ENCODE measurements at regions not wholly inside any gene's neighbourhood (a gene's known extent, or its start where the extent isn't known, plus 50 kb on each side); places are given as distances from the start of the nearest gene placed in this dataset.

GRCh38 chr2:16134436-16135165, 194.3 kb downstream of the MYCN start:
- DNase-seq (ENCODE audit: low read depth) = no peak

- DNase-seq (ENCODE audit: low read depth) = no peak
Measured at GRCh38 chr2:16130906-16131400, 190.6 kb downstream of the MYCN start.

DNA sequence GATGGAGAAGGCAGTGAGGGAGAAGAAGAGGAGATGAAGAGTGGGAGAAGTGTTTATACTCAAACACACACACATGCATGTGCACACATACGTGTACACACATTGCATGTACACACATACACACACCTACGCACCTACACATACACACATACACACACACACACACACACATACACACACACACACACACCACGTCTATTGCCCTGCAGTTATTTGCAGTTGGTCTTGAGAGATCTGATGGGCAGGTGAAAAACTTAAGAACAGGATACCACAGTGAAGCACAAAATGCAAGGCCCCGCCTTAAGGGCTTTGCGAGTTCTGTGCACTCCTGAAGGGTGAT, 190.2 kb downstream of the MYCN start:
- no peak for DNase-seq (ENCODE audit: low read depth)

DNA sequence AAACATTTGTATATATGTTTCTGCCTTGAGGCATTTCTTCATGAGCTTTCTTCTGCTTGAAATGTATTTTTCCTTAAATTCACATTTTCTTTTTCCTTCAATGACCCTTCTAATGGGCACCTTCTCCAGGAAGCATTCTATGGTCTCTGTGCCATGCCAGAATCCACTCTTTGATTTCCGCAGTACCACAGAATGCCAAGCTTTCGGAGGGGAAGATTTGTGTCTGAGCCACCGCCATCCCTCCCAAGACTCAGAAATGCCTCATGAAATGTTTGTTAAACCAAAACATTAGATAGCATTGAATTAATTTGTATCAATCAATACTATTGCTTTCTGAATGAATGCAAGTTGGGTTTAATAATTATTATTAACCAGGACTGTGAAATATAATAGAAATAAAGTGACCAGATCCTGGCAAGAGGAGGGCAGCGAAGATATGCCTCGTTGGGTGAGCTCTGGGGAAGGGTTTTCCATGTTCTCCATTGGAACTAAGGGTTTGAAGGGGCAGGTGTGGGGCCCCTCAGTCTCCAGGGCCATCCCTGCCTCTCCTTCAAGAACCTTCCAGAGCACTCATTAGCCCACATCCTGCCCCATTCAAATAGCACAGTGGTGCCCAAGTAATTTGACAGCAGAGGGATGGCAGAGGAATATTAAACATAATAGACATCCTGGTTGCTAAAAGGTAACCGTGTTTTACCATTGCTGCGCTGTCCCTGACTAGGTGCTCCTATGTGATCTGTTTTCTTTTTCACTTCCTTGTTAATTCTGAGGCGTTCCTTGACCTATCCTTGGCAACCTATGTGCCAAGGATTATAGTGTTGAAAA, 189.6 kb downstream of the MYCN start:
- no peak for DNase-seq (ENCODE audit: low read depth)

DNA sequence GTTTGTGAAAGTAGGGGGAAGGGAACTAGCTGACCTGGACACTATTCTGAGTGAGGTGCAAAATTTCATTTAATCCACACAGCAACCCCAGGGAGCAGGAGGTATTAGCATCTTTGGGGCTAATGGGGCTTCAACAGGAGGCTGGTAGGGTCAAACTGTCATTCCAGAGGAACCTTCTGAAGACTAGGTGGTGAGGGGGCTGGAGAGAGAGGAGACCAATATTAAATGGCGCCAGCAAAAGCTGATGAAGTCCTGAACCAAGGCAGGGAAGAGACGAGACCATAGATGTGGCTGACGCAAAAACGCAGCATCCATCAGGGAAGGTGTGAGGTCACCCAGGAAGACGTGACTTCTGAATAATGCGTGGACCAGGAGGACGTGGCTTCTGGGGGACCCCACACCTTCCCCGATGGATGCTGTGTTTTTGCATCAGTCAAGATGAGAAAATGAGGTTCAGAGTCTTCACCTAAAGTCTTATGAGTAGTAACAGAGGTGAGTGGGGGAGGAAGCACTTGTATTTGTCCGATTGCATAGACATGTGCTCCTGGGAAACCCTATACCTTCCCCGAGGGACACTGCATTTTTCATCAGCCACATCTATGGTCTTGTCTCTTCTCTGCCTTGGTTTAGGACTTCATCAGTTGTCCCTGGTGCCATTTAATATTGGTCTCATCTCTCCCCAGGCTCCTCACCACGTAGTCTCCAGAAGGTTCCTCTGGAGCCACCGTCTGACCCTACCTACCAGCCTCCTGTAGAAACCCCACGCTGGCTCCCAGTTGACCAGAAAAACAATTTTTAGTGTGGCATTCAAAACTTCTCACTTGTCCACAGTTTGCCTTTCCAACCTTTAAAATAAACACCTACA, 188.6 kb downstream of the MYCN start:
- no peak for DNase-seq (ENCODE audit: low read depth)

- no peak for DNase-seq (ENCODE audit: low read depth)
Measured at GRCh38 chr2:16127958-16128357, 187.6 kb downstream of the MYCN start.

- DNase-seq (ENCODE audit: low read depth) = no peak
Measured at GRCh38 chr2:16127276-16127940, 187.1 kb downstream of the MYCN start.

DNA sequence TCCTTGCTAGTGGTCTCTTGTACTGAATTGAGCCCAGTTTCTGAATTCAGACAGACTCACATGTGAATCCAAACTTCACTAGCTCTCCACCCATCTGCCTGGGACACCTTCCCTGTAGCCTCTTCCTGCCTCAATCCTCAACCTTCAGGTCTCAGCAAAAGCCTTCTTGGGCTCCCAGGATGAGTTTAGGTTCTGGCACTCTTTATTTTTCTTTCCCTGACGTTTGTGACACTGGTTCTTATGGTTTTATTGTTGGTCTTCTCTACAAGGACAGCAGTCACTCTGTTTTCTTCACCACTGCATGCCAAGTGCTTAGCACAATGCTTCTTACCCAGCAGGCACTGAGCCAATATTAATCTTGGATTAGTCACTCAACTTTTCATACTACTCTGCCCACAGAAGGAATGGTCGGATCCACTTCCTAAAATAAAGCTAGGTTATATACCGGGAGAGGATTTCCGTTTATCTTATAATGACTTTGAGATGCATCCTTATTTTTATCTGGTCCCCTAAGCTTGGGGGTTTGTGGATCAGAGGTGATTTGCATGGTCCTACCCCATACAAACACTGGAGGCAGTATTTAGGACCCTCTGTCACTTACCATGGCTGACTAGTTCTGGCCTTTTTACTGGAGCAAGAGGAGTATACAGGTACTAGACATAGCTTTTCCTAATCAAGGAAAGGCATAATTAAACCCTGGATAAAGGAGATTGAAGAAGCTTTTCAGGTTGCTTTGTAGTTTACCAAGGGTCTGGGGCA, 186.3 kb downstream of the MYCN start:
- no peak for DNase-seq (ENCODE audit: low read depth)

DNA sequence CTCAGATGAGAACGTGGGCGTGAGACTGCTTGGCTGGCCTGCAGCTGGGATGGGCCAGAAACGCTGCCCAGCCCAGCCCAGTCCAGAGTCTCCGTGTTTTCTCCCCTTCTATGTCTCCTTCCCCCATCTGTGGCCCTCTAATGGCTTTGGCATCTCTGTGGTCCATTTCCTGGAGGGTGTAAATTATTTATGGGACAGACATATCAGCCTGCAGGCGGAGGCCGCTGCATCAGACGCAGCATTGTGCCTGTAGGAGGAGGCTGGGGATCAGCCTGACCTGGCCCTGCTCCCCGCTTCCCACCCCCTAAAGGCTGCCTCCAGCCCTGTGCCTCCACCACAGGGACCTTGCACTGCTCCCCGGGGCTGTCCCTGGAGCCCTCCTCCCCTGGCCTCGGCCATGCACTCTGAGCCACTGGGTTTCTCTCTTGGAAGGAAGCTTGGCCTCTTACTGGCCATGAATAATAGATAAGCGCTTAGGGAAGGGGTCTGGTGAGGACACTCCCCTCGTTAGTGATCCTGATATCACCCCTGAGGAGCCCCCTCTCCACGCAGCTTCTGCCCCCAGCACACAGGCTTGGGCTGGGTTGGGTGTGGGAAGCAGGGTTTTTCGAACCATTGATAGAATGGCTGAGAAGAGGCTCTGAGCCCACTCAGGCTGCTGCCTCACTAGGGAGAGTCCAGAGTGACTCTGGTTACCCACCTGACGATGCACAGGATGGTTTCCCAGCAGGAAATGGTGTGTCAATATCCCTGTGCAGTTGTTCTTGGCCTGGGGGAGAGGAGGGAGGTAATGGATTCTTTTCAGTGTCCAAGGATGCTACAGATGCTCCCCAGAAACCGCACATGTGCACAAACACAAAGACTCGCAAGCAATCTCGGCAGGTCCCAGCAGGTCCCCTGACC, 185.5 kb downstream of the MYCN start:
- DNase-seq (ENCODE audit: low read depth) = no peak

DNA sequence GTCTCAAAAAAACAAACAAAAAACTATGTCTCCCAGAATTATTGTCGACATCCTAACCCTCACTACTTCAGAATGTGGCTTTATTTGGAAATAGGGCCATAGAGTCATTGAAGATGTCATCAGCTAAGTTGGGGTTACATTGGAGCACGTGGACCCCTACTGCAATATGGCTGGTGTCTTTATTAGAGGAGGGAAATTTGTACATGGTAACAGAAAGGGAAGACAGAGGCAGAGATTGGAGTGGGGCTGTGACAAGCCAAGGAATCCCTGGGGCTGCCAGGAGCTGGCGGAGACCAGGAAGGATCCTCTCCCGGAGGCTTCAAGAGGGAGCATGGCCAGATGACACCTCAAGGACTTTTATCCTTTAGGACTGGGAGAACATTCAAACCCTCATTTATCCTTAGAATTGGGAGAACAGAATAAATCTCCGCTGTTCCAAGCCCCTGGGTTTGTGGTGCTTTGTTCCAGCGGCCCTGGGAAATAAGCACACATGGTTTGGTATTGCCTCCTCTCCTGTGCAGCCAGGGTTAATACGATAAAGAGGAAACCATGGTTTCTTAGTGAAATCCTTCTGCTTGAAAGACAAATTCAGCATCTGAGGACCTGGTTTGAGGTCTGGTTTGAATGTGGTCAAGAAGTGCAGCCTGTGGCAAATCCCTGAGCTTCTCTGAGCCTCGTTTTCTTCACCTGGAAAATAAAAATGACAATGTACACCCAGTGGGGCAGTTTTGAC, 184.7 kb downstream of the MYCN start:
- DNase-seq (ENCODE audit: low read depth) = no peak

- no peak for DNase-seq (ENCODE audit: low read depth)
Measured at GRCh38 chr2:16123856-16124780, 183.8 kb downstream of the MYCN start.

- DNase-seq (ENCODE audit: low read depth) = no peak
Measured at GRCh38 chr2:16123421-16123820, 183.1 kb downstream of the MYCN start.

DNA sequence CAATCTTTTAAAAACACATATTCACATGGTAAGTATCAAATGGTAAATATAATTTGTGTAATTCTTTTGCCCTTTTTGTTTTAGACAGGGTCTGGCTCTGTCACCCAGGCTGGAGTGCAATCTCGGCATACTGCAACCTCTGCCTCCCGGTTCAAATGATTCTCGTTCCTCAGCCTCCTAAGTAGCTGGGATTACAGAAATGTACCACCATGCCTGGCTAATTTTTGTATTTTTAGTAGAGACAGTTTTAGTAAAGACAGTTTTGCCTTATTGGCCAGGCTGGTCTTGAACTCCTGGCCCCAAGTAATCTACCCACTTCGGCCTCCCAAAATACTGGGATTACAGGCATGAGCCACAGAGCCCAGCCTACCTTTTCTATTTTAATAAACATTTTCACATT, 182.2 kb downstream of the MYCN start:
- DNase-seq (ENCODE audit: low read depth) = no peak

- DNase-seq (ENCODE audit: low read depth) = no peak
Measured at GRCh38 chr2:16121986-16122390, 181.6 kb downstream of the MYCN start.

- DNase-seq (ENCODE audit: low read depth) = no peak
Measured at GRCh38 chr2:16121231-16121985, 181.1 kb downstream of the MYCN start.

DNA sequence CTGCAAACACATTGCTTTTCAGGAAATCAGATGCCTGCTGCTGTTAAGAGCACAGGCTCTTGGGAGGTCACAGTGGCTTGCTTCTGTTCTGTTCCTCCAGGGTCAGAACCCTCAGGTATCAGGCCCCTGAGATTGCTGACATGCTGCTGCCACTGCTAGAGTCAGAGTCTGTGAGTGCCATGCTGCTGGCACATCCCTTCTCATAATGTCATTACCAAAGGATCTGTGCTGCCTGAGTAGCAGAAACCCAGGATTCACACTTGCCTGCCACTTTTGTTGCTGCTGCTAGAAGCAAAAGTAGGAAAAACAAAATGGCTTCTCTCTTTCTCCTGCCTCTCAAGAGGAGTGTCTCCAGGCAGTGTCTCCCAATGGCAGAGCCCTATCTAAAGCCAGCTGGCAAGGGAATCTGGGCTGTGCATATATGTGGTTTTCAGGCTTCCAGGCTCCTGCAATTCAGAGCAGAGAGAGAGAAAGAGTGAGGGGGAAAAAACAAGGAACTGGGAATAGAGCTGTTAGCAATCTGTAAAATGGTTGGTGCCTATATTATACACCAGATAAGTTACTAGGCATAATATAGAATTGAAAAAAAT, 180.3 kb downstream of the MYCN start:
- DNase-seq (ENCODE audit: low read depth) = no peak

DNA sequence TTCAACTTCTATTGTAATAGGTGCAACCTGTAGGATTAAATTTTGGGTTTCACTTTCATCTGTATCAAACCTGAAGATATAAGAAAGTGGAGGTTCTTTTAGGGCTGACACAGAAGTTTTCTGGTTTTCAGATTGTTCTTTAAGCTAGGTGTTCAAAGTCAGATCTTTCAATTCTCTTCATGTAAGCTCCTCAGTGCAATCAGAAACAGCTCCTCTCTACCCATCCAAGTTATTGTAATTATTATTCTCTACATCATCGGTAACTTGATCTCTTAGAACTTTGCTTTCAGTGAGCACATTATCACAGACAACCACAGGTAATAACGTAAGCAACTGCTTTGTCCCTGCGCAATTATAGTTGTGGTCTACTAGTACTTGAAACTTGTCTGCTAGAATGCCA, 179.4 kb downstream of the MYCN start:
- DNase-seq (ENCODE audit: low read depth) = no peak

Measured in stimulated activated CD4-positive, alpha-beta T cell treated with anti-CD3 and anti-CD28 coated beads, Interleukin-2, amount 100 ng/mL, for 4 hours (primary cell).